ENCODE measurements at regions not wholly inside any gene's neighbourhood (a gene's known extent, or its start where the extent isn't known, plus 50 kb on each side); places are given as distances from the start of the nearest gene placed in this dataset.

DNA sequence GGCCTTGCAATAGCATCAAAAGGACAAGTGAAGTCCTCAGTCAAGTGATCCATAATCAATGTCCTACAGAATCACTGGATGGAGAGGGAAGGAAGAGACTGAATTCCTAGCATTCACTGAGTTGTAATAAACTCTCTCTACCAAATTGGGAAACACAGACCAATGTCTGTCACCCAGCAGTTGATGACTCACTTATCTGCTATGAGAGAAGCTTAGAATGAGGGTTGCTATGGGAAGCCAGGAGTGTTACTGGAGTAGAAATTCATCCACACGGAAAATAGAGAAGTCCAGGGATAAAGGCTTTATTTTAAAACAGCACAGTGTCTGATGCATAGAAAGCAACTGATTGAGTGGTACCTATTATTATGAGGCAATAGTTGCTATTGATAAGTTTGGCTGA lies 407.4 kb downstream of the BRINP1 start:
- Histone ChIP-seq H3K27me3 (ENCODE audit: insufficient read depth, low read length) (no peaks in the 10 kb centered on the region), H4K20me1 (ENCODE audit: insufficient read depth, low read length) (no peaks in the 10 kb centered on the region), H3K27ac (ENCODE audit: low read depth, low read length) (peak overlapping the region; percentile 15), H3K4me3 (ENCODE audit: insufficient read depth, low read length) (no peak overlapping the region), H3K36me3 (ENCODE audit: insufficient read depth, low read length) (no peaks in the 10 kb centered on the region), H2AFZ (ENCODE audit: low read length) (no peak overlapping the region), H3K9me3 (ENCODE audit: low read depth, low read length) (no peaks in the 10 kb centered on the region), H3K4me1 (ENCODE audit: insufficient read depth, low read length) (peaks cover 5% of the 10 kb centered on the region), H3K4me2 (ENCODE audit: insufficient read depth, low read length) (peak overlapping the region; percentile 23), H3K79me2 (ENCODE audit: insufficient read depth, low read length) (no peaks in the 10 kb centered on the region)
- peak; percentile 27 for DNase-seq (ENCODE audit: insufficient read length, low spot score, missing footprints)
- TF ChIP-seq, protein P1, sequence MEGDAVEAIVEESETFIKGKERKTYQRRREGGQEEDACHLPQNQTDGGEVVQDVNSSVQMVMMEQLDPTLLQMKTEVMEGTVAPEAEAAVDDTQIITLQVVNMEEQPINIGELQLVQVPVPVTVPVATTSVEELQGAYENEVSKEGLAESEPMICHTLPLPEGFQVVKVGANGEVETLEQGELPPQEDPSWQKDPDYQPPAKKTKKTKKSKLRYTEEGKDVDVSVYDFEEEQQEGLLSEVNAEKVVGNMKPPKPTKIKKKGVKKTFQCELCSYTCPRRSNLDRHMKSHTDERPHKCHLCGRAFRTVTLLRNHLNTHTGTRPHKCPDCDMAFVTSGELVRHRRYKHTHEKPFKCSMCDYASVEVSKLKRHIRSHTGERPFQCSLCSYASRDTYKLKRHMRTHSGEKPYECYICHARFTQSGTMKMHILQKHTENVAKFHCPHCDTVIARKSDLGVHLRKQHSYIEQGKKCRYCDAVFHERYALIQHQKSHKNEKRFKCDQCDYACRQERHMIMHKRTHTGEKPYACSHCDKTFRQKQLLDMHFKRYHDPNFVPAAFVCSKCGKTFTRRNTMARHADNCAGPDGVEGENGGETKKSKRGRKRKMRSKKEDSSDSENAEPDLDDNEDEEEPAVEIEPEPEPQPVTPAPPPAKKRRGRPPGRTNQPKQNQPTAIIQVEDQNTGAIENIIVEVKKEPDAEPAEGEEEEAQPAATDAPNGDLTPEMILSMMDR (IDR thresholded peaks at IDR 0.05; ENCODE audit: extremely low read depth, low read depth, low read length): no peak

- Histone ChIP-seq H3K36me3 (ENCODE audit: insufficient read depth, low read length) (no peaks in the 10 kb centered on the region), H3K4me1 (ENCODE audit: insufficient read depth, low read length) (peaks cover 5% of the 10 kb centered on the region), H3K4me2 (ENCODE audit: insufficient read depth, low read length) (no peak overlapping the region), H2AFZ (ENCODE audit: low read length) (no peak overlapping the region), H3K27me3 (ENCODE audit: insufficient read depth, low read length) (no peaks in the 10 kb centered on the region), H3K4me3 (ENCODE audit: insufficient read depth, low read length) (no peak overlapping the region), H3K79me2 (ENCODE audit: insufficient read depth, low read length) (no peaks in the 10 kb centered on the region), H3K9me3 (ENCODE audit: low read depth, low read length) (no peaks in the 10 kb centered on the region), H4K20me1 (ENCODE audit: insufficient read depth, low read length) (no peaks in the 10 kb centered on the region), H3K27ac (ENCODE audit: low read depth, low read length) (peak overlapping the region; percentile 15)
- TF ChIP-seq, protein P1 (IDR thresholded peaks at IDR 0.05; ENCODE audit: extremely low read depth, low read depth, low read length): no peak
- DNase-seq (ENCODE audit: insufficient read length, low spot score, missing footprints): no peak
Observed at GRCh38 chr9:118962426-118962825, 406.8 kb downstream of the BRINP1 start.

DNA sequence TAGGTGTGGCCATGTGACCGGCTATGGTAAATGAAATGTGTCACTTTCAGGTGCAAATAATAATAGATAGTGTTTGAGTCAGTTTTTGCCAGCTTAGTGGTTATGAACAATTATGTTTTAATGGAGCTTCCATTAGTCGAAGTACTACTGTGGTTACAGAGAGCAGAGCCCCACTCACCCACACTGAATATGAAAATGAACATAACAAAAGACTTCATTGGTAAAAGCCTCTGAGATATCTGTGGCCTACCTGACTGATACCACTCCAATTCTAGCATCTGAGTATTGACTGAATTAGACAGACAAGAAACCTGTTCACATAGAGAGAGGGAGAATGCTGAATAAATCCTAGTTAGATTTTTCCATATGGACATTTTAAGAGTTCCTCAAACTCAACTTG lies 405.6 kb downstream of the BRINP1 start:
- no peak for DNase-seq (ENCODE audit: insufficient read length, low spot score, missing footprints)

DNA sequence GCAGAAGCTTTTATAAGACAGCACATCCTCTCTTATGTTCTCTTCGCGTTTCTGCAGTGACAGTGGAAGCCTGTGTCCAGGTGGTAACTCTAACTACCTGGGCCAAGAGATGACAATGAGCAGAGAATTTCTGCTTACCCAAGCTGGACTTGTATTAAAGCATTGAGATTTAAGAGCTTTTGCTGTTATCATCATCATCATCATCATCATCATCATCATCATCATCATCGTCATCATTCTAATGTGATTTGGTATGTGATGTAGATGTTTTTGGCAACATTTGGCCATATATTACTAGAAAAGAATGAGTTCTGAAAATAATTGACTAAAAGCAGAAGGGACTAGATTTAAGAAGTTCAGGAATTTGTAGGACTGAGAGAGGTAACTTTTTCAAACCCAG lies 401.3 kb downstream of the BRINP1 start:
- no peak for DNase-seq (ENCODE audit: insufficient read length, low spot score, missing footprints)
- H2AFZ ChIP-seq (ENCODE audit: low read length): no peak overlapping the region
- no peak overlapping the region for H3K4me2 ChIP-seq (ENCODE audit: insufficient read depth, low read length)
- H3K36me3 ChIP-seq (ENCODE audit: insufficient read depth, low read length): no peaks in the 10 kb centered on the region
- no peak overlapping the region for H3K4me3 ChIP-seq (ENCODE audit: insufficient read depth, low read length)
- H3K27ac ChIP-seq (ENCODE audit: low read depth, low read length): no peak overlapping the region
- H3K27me3 ChIP-seq (ENCODE audit: insufficient read depth, low read length): no peaks in the 10 kb centered on the region
- H4K20me1 ChIP-seq (ENCODE audit: insufficient read depth, low read length): no peaks in the 10 kb centered on the region
- H3K4me1 ChIP-seq (ENCODE audit: insufficient read depth, low read length): no peaks in the 10 kb centered on the region
- TF ChIP-seq, protein P1 (IDR thresholded peaks at IDR 0.05; ENCODE audit: extremely low read depth, low read depth, low read length): no peak
- no peaks in the 10 kb centered on the region for H3K79me2 ChIP-seq (ENCODE audit: insufficient read depth, low read length)
- H3K9me3 ChIP-seq (ENCODE audit: low read depth, low read length): no peaks in the 10 kb centered on the region

More for the DNA sequence above, 405.6 kb downstream of the BRINP1 start:
- Histone ChIP-seq H3K4me3 (ENCODE audit: insufficient read depth, low read length) (no peak overlapping the region), H3K79me2 (ENCODE audit: insufficient read depth, low read length) (no peaks in the 10 kb centered on the region), H3K27ac (ENCODE audit: low read depth, low read length) (no peak overlapping the region), H2AFZ (ENCODE audit: low read length) (no peak overlapping the region), H3K4me2 (ENCODE audit: insufficient read depth, low read length) (no peak overlapping the region), H3K27me3 (ENCODE audit: insufficient read depth, low read length) (no peaks in the 10 kb centered on the region), H4K20me1 (ENCODE audit: insufficient read depth, low read length) (no peaks in the 10 kb centered on the region), H3K9me3 (ENCODE audit: low read depth, low read length) (no peaks in the 10 kb centered on the region), H3K4me1 (ENCODE audit: insufficient read depth, low read length) (peaks cover 5% of the 10 kb centered on the region), H3K36me3 (ENCODE audit: insufficient read depth, low read length) (no peaks in the 10 kb centered on the region)
- TF ChIP-seq, protein P1 (IDR thresholded peaks at IDR 0.05; ENCODE audit: extremely low read depth, low read depth, low read length): no peak
